HEK293 (cell line): ENCODE measurements at regions not wholly inside any gene's neighbourhood (a gene's known extent, or its start where the extent isn't known, plus 50 kb on each side); places are given as distances from the start of the nearest gene placed in this dataset.

Source experiments
- CTCF ChIA-PET: fragments of 350-600 bp; formaldehyde crosslinking; extraction: SDS; loops from one replicate; lab custom pipeline; 2021; ENCODE audit warnings: antibody characterized with exemption; lab: Yijun Ruan, JAX
- POLR2A ChIA-PET: fragments of 300-600 bp; formaldehyde crosslinking; extraction: SDS; loops from one replicate; lab custom pipeline; 2020; ENCODE audit warnings: antibody characterized with exemption, inconsistent platforms; lab: Yijun Ruan, JAX
- H3K27ac ChIP-seq: fragments of 200-500 bp; sonication (Bioruptor generic); 2 replicates; pipeline ENCODE4 v1.5.1; 2014; ENCODE audit warnings: low read depth, low read length, control low read depth, inconsistent platforms; ENCODE audit errors: extremely low read depth
- H3K36me3 ChIP-seq, 2 experiments: fragments of 200-500 bp in 1 of 2; sonication (Bioruptor generic) in 1 of 2; 1 replicate in 1 of 2; 2 replicates in 1 of 2; pipeline ENCODE4 v1.5.1; 2014 to 2017; ENCODE audit warnings: inconsistent platforms in 2 of 2, low read length in 2 of 2; ENCODE audit not compliant: control insufficient read depth in 2 of 2, insufficient read depth in 1 of 2
- H3K4me1 ChIP-seq: fragments of 200-500 bp; sonication (Bioruptor generic); 2 replicates; pipeline ENCODE4 v1.5.1; 2014; ENCODE audit warnings: mild to moderate bottlenecking, low read length, inconsistent platforms; ENCODE audit not compliant: control insufficient read depth, insufficient read depth
- H3K4me3 ChIP-seq: 2 replicates; pipeline ENCODE4 v1.5.1; 2011; ENCODE audit warnings: low read depth, mild to moderate bottlenecking, control low read depth, low read length, moderate library complexity
- H3K9me3 ChIP-seq: fragments of 200-500 bp; sonication (Bioruptor generic); 2 replicates; pipeline ENCODE4 v1.5.1; 2014; ENCODE audit warnings: low read depth, low read length, inconsistent platforms; ENCODE audit not compliant: control insufficient read depth, insufficient read depth
- BCL11B ChIP-seq: fragments of 450-650 bp; formaldehyde crosslinking; IDR thresholded peaks from 2 replicates; pipeline ENCODE4 v1.5.1; 2016; ENCODE audit warnings: low read depth, missing biosample characterization, missing genetic modification characterization
- FEZF1 ChIP-seq: fragments of 450-650 bp; formaldehyde crosslinking; IDR thresholded peaks from 2 replicates; pipeline ENCODE4 v1.5.1; 2016; ENCODE audit warnings: missing biosample characterization, missing genetic modification characterization
- MEIS1 ChIP-seq: sonication (generic); formaldehyde crosslinking; IDR thresholded peaks from 2 replicates; pipeline ENCODE4 v1.8.1; 2022; ENCODE audit warnings: missing genetic modification reagents, mild to moderate bottlenecking, borderline replicate concordance
- PRDM6 ChIP-seq: fragments of 450-650 bp; formaldehyde crosslinking; IDR thresholded peaks from 2 replicates; pipeline ENCODE4 v1.5.1; 2017; ENCODE audit warnings: missing biosample characterization, missing genetic modification characterization
- SCRT2 ChIP-seq: fragments of 450-650 bp; formaldehyde crosslinking; IDR thresholded peaks from 2 replicates; pipeline ENCODE4 v1.5.1; 2016; ENCODE audit warnings: missing biosample characterization, missing genetic modification characterization
- SETDB1 ChIP-seq: IDR thresholded peaks from one replicate; pipeline ENCODE4 v1.6.1; 2017; ENCODE audit warnings: mild to moderate bottlenecking, low read length, moderate library complexity, mixed read lengths; ENCODE audit not compliant: insufficient read length
- ZFP3 ChIP-seq: fragments of 450-650 bp; formaldehyde crosslinking; IDR thresholded peaks from 2 replicates; pipeline ENCODE4 v1.5.1; 2016; ENCODE audit warnings: low read depth, missing biosample characterization, missing genetic modification characterization
- ZNF140 ChIP-seq: fragments of 450-650 bp; formaldehyde crosslinking; IDR thresholded peaks from 2 replicates; pipeline ENCODE4 v1.5.1; 2016; ENCODE audit warnings: missing biosample characterization, missing genetic modification characterization
- ZNF184 ChIP-seq: fragments of 450-650 bp; IDR thresholded peaks from 2 replicates; pipeline ENCODE4 v1.5.1; 2018; ENCODE audit warnings: missing biosample characterization, mild to moderate bottlenecking, missing genetic modification characterization
- ZNF223 ChIP-seq: fragments of 450-650 bp; formaldehyde crosslinking; IDR thresholded peaks from 2 replicates; pipeline ENCODE4 v1.5.1; 2016; ENCODE audit warnings: missing biosample characterization, missing genetic modification characterization
- ZNF354C ChIP-seq: fragments of 450-650 bp; formaldehyde crosslinking; IDR thresholded peaks from 2 replicates; pipeline ENCODE4 v1.5.1; 2016; ENCODE audit warnings: missing biosample characterization, missing genetic modification characterization, low read depth, borderline replicate concordance
- ZNF366 ChIP-seq: fragments of 450-650 bp; formaldehyde crosslinking; conservative IDR thresholded peaks from 2 replicates; pipeline ENCODE4 v1.5.1; 2016; ENCODE audit warnings: missing biosample characterization, missing genetic modification characterization
- ZNF37A ChIP-seq: fragments of 450-650 bp; IDR thresholded peaks from 2 replicates; pipeline ENCODE4 v1.5.1; 2018; ENCODE audit warnings: missing biosample characterization, missing genetic modification characterization
- ZNF404 ChIP-seq: fragments of 450-650 bp; formaldehyde crosslinking; IDR thresholded peaks from 2 replicates; pipeline ENCODE4 v1.5.1; 2017; ENCODE audit warnings: missing biosample characterization, missing genetic modification characterization
- ZNF596 ChIP-seq: fragments of 450-650 bp; IDR thresholded peaks from 2 replicates; pipeline ENCODE4 v1.5.0; 2018; ENCODE audit warnings: missing biosample characterization, mild to moderate bottlenecking, missing genetic modification characterization, moderate library complexity
- ZNF664 ChIP-seq: fragments of 450-650 bp; formaldehyde crosslinking; IDR thresholded peaks from 2 replicates; pipeline ENCODE4 v1.5.1; 2016; ENCODE audit warnings: missing biosample characterization, missing genetic modification characterization
- ZNF830 ChIP-seq: fragments of 450-650 bp; IDR thresholded peaks from 2 replicates; pipeline ENCODE4 v1.5.0; 2018; ENCODE audit warnings: missing biosample characterization, missing genetic modification characterization, low read depth, mild to moderate bottlenecking, moderate library complexity
- ZNF837 ChIP-seq: fragments of 450-650 bp; formaldehyde crosslinking; IDR thresholded peaks from 2 replicates; pipeline ENCODE4 v1.5.1; 2016; ENCODE audit warnings: missing biosample characterization, missing genetic modification characterization
- ZSCAN5A ChIP-seq: fragments of 450-650 bp; formaldehyde crosslinking; IDR thresholded peaks from 2 replicates; pipeline ENCODE4 v1.5.1; 2016; ENCODE audit warnings: missing biosample characterization, missing genetic modification characterization
- TF ChIP-seq, protein P1 (sequence below): fragments of 450-650 bp; formaldehyde crosslinking; IDR thresholded peaks from 2 replicates; pipeline ENCODE4 v1.5.1; 2016; ENCODE audit warnings: missing biosample characterization, missing genetic modification characterization
- TF ChIP-seq, protein P2 (sequence below): fragments of 450-650 bp; formaldehyde crosslinking; IDR thresholded peaks from 2 replicates; pipeline ENCODE4 v1.5.1; 2017; ENCODE audit warnings: missing biosample characterization, missing genetic modification characterization

GRCh38 chr5:61886214-61886613 is 419.8 kb upstream of the KIF2A start:
- POLR2A ChIA-PET, result no interaction called here
- TF ChIP-seq ZNF830 (tag by site-specific recombination) (0 out of 2 replicates have a peak, but pooled peaks have one; percentile 20), SCRT2 (no peak)
- TF ChIP-seq, all 188 proteins: peak for 1
- no peaks in the 10 kb centered on the region for H3K4me1 ChIP-seq
- CTCF ChIA-PET, result interaction anchor here (0.6 to 0.7 kb wide), 2 partner anchors 259 to 745 kb away, joined by 3 read pairs; no protein-coding TSS in a partner anchor
- no peak overlapping the region for H3K27ac ChIP-seq
- H3K4me3 ChIP-seq, result no peak overlapping the region
- no peaks in the 10 kb centered on the region for H3K9me3 ChIP-seq
- H3K36me3 ChIP-seq, result no peaks in the 10 kb centered on the region

DNA sequence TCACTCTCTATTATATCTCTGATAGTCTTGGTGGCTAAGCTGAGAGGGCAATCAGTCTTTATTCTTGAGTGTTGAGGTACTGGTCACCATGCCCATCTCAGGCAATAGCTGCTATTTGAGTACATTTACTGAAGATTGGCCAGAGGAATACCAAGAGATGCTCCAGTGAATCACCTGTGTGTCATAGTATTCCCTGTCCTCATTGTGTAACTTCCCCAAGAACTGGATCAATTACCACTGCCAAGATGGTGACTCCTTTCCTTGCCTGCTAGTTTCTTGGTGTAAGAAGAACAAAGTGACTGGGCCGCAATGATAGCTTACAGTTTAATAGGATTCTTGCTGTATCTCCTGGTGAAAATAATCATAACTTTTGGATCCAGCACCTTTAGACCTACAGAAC is 418.7 kb upstream of the KIF2A start:
- Histone ChIP-seq H3K27ac (no peak overlapping the region), H3K9me3 (no peaks in the 10 kb centered on the region), H3K4me1 (no peaks in the 10 kb centered on the region), H3K4me3 (no peak overlapping the region), H3K36me3 (no peaks in the 10 kb centered on the region)
- TF ChIP-seq ZNF837 (tag by site-specific recombination) (no peak), ZNF184 (no peak)
- ChIA-PET CTCF (no interaction called here), POLR2A (no interaction called here)

- TF ChIP-seq SETDB1 (peak; percentile 64), ZNF664 (tag by site-specific recombination) (no peak)
- Histone ChIP-seq H3K36me3 (no peaks in the 10 kb centered on the region), H3K4me3 (no peak overlapping the region), H3K9me3 (no peaks in the 10 kb centered on the region), H3K27ac (no peak overlapping the region), H3K4me1 (no peaks in the 10 kb centered on the region)
- ChIA-PET POLR2A (no interaction called here), CTCF (no interaction called here)
These were observed 412.0 kb upstream of the KIF2A start for GRCh38 chr5:61894046-61894445.

DNA sequence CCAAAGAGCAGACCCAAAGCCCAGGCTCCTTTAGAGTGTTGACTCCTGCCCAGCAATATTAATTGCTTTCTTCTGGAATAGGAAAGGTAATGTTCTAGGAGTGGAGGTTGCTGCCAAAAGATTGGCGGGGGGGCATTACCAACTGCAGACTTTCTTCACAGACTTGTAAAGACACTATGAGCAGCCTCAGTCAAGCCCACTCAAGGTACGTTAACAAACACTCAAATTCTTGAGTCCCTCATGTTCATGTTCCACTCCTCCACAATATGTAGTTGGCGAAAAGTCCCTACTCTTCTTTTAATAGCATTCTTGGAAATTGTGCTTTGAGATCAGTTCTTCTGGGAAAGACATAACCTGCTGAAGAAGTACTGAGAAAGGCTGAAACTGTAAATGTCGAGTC is 409.2 kb upstream of the KIF2A start:
- Histone ChIP-seq H3K36me3 (no peaks in the 10 kb centered on the region), H3K4me3 (no peak overlapping the region), H3K27ac (no peak overlapping the region), H3K4me1 (no peaks in the 10 kb centered on the region), H3K9me3 (no peaks in the 10 kb centered on the region)
- ChIA-PET POLR2A (no interaction called here), CTCF (interaction anchor here (1.1 kb wide), 1 partner anchor 127 kb away, joined by 3 read pairs; no protein-coding TSS in a partner anchor)
- TF ChIP-seq ZNF404 (tag by site-specific recombination) (no peak), ZNF140 (no peak), ZNF37A (tag by site-specific recombination) (no peak), ZNF596 (tag by site-specific recombination) (no peak), ZNF366 (tag by site-specific recombination) (no peak), ZFP3 (tag by site-specific recombination) (no peak), MEIS1 (no peak), FEZF1 (tag by site-specific recombination) (no peak), PRDM6 (no peak), ZSCAN5A (tag by site-specific recombination) (no peak), BCL11B (tag by site-specific recombination) (no peak), ZNF223 (tag by site-specific recombination) (no peak), ZNF354C (tag by site-specific recombination) (no peak)
- TF ChIP-seq, protein P1, sequence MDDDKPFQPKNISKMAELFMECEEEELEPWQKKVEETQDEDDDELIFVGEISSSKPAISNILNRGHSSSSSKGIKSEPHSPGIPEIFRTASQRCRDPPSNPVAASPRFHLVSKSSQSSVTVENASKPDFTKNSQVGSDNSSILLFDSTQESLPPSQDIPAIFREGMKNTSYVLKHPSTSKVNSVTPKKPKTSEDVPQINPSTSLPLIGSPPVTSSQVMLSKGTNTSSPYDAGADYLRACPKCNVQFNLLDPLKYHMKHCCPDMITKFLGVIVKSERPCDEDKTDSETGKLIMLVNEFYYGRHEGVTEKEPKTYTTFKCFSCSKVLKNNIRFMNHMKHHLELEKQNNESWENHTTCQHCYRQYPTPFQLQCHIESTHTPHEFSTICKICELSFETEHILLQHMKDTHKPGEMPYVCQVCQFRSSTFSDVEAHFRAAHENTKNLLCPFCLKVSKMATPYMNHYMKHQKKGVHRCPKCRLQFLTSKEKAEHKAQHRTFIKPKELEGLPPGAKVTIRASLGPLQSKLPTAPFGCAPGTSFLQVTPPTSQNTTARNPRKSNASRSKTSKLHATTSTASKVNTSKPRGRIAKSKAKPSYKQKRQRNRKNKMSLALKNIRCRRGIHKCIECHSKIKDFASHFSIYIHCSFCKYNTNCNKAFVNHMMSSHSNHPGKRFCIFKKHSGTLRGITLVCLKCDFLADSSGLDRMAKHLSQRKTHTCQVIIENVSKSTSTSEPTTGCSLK, result no peak
- TF ChIP-seq, protein P2, sequence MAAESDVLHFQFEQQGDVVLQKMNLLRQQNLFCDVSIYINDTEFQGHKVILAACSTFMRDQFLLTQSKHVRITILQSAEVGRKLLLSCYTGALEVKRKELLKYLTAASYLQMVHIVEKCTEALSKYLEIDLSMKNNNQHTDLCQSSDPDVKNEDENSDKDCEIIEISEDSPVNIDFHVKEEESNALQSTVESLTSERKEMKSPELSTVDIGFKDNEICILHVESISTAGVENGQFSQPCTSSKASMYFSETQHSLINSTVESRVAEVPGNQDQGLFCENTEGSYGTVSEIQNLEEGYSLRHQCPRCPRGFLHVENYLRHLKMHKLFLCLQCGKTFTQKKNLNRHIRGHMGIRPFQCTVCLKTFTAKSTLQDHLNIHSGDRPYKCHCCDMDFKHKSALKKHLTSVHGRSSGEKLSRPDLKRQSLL (tag by site-specific recombination), result no peak
